Midbrain (tissue), 1 donor: ENCODE measurements at regions not wholly inside any gene's neighbourhood (a gene's known extent, or its start where the extent isn't known, plus 50 kb on each side); places are given as distances from the start of the nearest gene placed in this dataset.
A peak's percentile ranks its signal among the peaks of the same experiment; 100 is the strongest.

Experiments
- DNase-seq: peaks from one replicate; lab custom pipeline; 2025; lab: John Stamatoyannopoulos, UW

GRCh38 chr22:26732284-26732683 is 74.9 kb downstream of the MIAT start:
- no peak for DNase-seq

DNA sequence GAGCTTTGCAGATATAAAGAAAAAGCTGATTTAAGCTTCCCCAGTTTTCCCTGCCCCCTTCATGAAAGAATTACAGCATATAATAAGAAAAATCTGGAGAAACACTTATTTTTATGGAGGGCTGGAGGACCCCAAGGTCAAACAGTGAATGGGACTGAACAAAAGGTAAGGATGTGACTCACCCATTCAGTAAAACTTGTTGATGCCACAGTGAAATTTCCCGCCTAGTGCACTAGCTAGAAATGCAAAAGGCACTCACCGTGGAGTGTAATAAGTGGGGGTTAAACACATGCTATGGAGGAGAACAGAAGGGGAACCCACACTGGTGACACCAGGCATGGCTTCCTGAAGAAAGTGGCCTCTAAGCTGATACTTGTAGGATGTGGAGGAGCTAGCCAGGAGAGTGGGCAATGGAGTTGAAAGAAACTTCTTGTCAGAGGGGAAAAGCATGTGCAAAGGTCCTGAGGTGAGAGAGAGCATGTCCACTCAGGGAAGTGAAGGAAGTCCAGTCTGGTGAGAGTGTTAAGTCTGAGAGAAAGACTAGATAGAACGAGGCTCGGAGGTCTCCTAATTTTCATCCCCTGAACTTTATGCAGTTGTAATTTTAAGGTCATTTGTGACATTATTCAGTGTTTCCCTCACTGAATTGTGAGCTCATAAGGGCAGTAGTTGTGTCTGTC is 77.1 kb downstream of the MIAT start:
- DNase-seq, result no peak

DNA sequence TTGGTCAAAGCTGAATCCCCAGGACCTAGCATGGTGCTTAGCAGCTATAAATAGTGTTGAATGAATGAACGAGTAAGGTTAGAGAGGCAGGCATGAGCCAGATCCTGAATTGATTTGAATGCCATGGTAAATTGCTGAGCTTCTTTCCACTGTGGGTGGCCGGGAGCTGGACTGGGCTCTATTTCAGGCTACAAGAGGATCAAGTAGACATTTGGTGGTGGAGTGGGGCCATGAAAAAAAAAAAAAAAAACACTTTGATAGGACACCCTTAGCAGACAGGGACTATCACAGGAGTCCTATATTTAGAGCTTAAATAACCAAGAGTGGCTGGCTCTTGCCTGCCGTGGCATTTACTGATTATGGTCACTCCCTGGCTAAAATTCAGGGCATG is 77.6 kb downstream of the MIAT start:
- no peak for DNase-seq

DNA sequence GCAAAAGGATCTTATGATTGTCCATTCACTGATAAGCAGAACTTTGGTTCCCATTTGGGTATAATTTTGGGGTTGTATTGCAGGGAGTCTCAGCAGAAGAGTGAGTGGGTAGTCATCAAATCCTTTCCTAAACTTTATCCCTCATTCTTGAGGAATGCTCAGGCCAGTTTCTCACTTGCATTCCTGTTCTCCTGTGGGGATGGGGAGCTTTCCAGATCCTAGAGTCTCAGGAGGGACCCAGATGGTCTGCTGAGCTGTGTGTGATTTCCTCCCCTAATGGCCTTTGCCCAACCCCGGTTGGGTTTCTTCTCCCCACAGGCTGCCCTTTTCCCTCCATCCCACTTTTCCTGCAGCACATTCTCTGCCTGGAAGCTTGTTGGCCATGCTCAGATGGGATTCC is 79.9 kb downstream of the MIAT start:
- DNase-seq, result no peak

GRCh38 chr22:26740253-26740652 is 82.9 kb downstream of the MIAT start:
- DNase-seq, result no peak

DNA sequence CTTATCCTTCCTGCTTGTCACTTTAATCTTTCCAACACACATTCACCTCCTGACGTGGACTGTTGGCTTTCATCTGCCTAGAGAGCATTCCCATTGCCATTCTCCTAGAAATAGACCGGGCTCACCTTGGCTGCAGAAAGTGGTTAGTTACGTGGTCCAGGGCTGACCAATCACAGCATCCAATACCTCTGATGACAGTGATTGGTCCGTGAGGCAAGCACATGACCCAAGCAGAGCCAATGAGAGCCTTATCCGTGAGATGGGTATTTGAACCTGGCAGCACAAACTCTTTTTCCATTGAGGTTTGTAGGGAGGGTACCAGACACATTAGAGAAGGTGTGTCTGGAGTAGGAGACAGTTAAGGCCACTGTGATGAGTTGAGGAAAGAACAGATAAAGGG is 85.8 kb downstream of the MIAT start:
- no peak for DNase-seq

- DNase-seq, result no peak
Measured at GRCh38 chr22:26744892-26745808, 87.8 kb downstream of the MIAT start.

- DNase-seq, result no peak
Measured at GRCh38 chr22:26746311-26746710, 88.9 kb downstream of the MIAT start.

GRCh38 chr22:26748845-26749244 is 91.5 kb downstream of the MIAT start:
- peak; percentile 58 for DNase-seq

DNA sequence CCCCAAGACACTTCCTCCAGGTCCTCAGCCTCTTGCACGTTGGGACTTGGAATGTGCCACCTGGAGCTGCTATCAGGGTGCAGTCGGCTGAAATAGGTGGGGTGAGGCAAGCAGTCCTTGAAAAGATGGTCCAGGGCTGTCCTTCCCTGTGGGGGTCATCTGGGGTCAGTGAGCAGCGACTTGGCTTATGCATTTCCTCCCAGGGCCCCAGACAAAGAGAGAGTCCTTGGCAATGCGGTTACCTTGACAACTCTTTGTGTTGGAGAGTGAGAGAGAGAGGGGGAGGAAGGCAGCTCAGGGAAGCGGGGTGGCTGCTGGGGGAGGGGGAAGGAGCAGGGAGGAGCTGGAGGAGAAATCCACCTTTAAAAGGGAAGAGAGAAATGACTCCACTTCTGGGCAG is 93.8 kb downstream of the MIAT start:
- DNase-seq, result peak; percentile 44

DNA sequence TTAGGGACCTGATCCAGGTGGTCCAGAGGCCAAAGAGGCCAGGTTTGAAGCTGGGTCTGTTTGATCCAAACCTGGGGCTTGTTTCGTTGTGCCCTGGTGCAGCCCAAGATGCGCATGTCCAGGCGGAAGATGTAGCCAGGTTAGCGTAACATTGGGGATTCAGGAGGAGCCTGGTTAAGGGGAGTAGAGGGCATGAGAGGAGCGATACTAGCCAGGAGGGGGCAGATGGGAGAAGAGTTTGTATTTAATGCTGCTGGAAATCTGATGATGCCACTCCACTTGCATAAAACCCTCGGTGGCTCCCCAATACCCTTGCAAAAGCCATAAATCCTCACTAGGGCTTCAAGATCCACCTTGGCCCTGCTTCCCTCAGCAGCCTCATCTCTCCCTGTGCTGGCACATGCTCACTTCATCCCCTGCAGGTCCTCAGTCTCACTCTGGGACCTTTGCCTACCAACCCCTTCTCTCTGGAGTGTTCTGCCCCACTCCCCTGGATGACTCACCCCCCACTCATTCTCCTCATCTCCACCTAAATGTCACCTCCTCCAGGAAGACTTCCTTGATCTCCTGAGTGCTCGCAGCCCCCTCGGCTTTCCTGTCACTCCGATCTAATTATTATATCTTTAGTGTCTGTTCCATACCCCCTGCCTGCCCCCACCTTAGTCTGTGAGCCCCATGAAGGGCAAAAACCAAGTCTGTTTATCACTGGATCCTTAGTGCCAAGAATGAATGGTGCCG is 95.9 kb downstream of the MIAT start:
- no peak for DNase-seq

- DNase-seq, result peak; percentile 75
Measured at GRCh38 chr22:26756675-26757293, 99.4 kb downstream of the MIAT start.

DNA sequence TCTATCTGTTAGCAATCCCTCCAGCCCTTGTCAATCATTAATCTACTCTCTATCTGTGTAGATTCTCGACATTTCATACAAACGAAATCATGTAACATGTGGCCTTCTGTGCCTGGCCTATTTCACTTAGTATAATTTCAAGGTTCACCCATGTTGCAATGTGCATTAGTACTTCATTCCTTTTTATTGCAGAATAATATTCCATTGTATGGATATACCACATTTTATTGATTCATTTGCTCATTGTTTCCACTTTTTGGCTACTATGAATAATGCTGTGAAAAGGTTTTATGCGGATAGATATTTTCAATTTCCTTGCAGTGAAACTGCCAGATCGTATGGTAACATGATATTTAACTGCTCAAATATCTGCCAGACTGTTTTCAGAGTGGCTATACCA is 100.1 kb downstream of the MIAT start:
- DNase-seq, result no peak

GRCh38 chr22:26762503-26763472 is 105.4 kb downstream of the MIAT start:
- no peak for DNase-seq

DNA sequence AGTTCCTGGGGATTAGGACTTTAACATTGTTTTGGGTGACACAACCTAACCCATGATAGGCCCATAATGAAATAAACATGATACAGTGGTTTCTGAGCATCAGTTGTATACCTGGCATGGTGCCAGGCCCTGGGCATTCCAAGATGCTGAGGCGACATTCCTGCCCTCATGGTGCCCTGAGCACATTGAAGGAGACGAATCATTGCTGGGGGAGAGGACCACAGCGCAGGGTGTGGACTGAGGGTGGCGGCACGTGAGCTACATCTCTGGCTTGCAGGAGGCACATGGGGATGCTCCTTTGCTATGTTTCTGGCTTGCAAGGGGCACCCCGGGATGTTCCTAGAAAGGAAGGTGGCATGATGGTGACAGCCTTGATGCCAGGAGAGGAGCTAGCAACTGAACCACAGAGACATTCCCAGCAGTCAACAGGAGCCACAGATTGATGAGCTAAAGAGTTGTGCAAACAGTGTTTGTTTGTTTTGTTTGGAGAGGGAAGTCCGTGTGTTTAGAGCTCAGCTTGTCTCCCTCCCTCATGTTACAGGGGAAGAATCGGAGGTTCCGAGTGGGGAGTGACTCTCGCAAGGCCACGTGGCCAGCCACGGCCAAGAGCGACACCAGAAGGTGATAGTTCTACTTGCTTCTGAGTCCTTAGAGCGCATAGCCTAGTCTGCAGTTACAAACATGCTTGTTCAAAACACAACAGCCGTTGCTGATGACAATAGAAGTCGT is 106.4 kb downstream of the MIAT start:
- DNase-seq, result no peak

DNA sequence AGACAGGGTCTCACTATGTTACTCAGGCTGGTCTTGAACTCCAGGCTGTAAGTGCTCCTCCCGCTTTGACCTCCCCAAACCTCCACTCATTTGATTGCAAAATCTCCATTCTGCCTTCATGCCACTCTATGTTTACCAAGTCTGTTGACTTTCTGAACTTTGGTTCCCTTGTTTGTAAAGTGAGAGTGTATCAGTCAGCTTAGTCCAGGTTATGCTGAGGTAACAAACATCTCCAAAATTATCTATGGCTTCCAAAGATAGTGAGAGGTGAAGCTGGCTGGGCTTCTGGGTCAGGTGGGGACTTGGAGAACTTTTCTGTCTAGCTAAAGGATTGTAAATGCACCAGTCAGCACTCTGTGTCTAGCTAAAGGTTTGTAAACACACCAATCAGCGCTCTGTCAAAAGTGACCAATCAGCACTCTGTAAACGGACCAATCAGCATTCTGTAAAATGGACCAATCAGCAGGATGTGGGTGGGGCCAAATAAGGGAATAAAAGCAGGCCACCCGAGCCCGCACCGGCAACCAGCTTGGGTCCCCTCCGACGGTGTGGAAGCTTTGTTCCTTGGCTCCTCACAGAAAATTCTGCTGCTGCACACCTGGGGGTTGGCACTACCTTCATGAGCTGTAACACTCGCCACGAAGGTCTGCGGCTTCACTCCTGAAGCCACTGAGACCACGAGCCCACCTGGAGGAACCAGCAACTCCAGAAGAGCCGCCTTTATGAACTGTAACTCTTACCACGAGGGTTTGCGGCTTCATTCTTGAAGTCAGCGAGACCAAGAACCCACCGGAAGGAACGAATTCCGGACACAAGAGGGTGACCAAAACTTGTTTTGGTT is 109.3 kb downstream of the MIAT start:
- no peak for DNase-seq

- DNase-seq, result peak; percentile 35
Measured at GRCh38 chr22:26767351-26768155, 110.2 kb downstream of the MIAT start.

GRCh38 chr22:26768156-26768515 is 110.7 kb downstream of the MIAT start:
- DNase-seq, result no peak

- no peak for DNase-seq
Measured at GRCh38 chr22:26768952-26769351, 111.6 kb downstream of the MIAT start.
